ENCODE measurements at regions not wholly inside any gene's neighbourhood (a gene's known extent, or its start where the extent isn't known, plus 50 kb on each side); places are given as distances from the start of the nearest gene placed in this dataset.

DNA sequence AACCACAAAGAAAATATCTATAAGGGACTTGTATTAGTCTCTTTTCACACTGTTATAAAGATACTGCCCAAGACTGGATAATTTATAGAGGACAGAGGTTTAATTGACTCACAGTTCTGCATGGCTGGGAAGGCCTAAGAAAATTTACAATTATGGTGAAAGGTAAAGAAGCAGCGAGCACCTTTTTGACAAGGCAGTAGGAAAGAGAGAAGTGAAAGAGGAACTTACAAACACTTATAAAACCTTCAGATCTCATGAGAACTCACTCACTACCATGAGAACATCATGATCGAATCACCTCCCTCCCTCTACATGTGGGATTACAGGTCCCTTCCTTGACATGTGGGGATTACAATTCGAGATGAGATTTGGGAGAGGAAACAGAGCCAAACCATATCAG is 856.0 kb downstream of the TRAM1L1 start:
- no peak for TF ChIP-seq POLR2A (IDR thresholded peaks at IDR 0.05)
- TF ChIP-seq, protein P1, sequence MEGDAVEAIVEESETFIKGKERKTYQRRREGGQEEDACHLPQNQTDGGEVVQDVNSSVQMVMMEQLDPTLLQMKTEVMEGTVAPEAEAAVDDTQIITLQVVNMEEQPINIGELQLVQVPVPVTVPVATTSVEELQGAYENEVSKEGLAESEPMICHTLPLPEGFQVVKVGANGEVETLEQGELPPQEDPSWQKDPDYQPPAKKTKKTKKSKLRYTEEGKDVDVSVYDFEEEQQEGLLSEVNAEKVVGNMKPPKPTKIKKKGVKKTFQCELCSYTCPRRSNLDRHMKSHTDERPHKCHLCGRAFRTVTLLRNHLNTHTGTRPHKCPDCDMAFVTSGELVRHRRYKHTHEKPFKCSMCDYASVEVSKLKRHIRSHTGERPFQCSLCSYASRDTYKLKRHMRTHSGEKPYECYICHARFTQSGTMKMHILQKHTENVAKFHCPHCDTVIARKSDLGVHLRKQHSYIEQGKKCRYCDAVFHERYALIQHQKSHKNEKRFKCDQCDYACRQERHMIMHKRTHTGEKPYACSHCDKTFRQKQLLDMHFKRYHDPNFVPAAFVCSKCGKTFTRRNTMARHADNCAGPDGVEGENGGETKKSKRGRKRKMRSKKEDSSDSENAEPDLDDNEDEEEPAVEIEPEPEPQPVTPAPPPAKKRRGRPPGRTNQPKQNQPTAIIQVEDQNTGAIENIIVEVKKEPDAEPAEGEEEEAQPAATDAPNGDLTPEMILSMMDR (IDR thresholded peaks at IDR 0.05), result no peak
